ENCODE measurements at regions not wholly inside any gene's neighbourhood (a gene's known extent, or its start where the extent isn't known, plus 50 kb on each side); places are given as distances from the start of the nearest gene placed in this dataset.
A peak's percentile ranks its signal among the peaks of the same experiment; 100 is the strongest.

- 7% methylated on average over 16 of the region's 16 CpGs for WGBS (ENCODE audit: low lambda C conversion rate)
- FAIRE-seq, result peak; percentile 67
- peak; percentile 86 for DNase-seq (ENCODE audit: low spot score)
- H3K9ac ChIP-seq (ENCODE audit: insufficient read depth, low read depth, low read length), result no peak overlapping the region
- H3K4me3 ChIP-seq (replicated peaks in 1 of 3; ENCODE audit: insufficient read depth in 1 of 3, low read depth in 2 of 3, low read length in 3 of 3), result no peak overlapping the region; a peak in 1 of 6 replicates
- ChIA-PET POLR2A (interaction anchor here (0.8 to 1.3 kb wide), 2 partner anchors 24 to 88 kb away, joined by 3 to 11 read pairs; no protein-coding TSS in a partner anchor), CTCF (ENCODE audit: low intra/inter-chr PET ratio, low total read pairs) (no interaction called here)
- in situ Hi-C loops (cut with HindIII; ENCODE audit: extremely low pct_ligation_motif_present, low pct_unique_long_range_greater_than_20kb) (loop anchor here (10.0 kb wide), 1 partner anchor 65 kb away; no protein-coding TSS in a partner anchor), intact Hi-C loops (cut with micrococcal nuclease; ENCODE audit: unreplicated experiment) (loop anchor here (5.0 kb wide), 1 partner anchor 1398 kb away; no protein-coding TSS in a partner anchor)
- no peaks in the 10 kb centered on the region for H3K79me2 ChIP-seq (ENCODE audit: insufficient read depth, low read length)
- H3K4me1 ChIP-seq (ENCODE audit: insufficient read depth, low read length), result peaks cover 44% of the 10 kb centered on the region
- H3K9me3 ChIP-seq (ENCODE audit: low read length), result no peaks in the 10 kb centered on the region
- peak; percentile 71 for ATAC-seq
- H3K27me3 ChIP-seq (ENCODE audit: control insufficient read depth in 1 of 2, insufficient read depth in 2 of 2, low read length in 2 of 2), result no peaks in the 10 kb centered on the region
- H3K36me3 ChIP-seq (replicated peaks in 1 of 2; ENCODE audit: control insufficient read depth in 1 of 2, insufficient read depth in 2 of 2, low read length in 2 of 2), result no peaks in the 10 kb centered on the region
- peak overlapping the region; percentile 39 for H3K27ac ChIP-seq (ENCODE audit: extremely low read length, insufficient read depth, low read length)
- peak overlapping the region; percentile 48 for H3K4me2 ChIP-seq (ENCODE audit: low read depth, low read length)
- BruUV-seq (replicated peaks), result no TSS peak
- no peaks in the 10 kb centered on the region for H4K20me1 ChIP-seq (ENCODE audit: insufficient read depth, low read length)
- H2AFZ ChIP-seq (ENCODE audit: low read length), result no peak overlapping the region
- TF ChIP-seq ZNF282 (IDR thresholded peaks at IDR 0.05; ENCODE audit: partially characterized antibody) (no peak), ZNF296 (CRISPR knock-in tag; conservative IDR thresholded peaks at IDR 0.05) (no peak), MEIS2 (CRISPR knock-in tag; IDR thresholded peaks at IDR 0.05) (no peak), ADNP (CRISPR knock-in tag; IDR thresholded peaks at IDR 0.05) (no peak), PAF1 (CRISPR knock-in tag; IDR thresholded peaks at IDR 0.05) (no peak), PRPF4 (IDR thresholded peaks at IDR 0.05; ENCODE audit: low read depth, low read length, poor library complexity, severe bottlenecking) (no peak), PREB (CRISPR knock-in tag; IDR thresholded peaks at IDR 0.05) (no peak), ZNF841 (CRISPR knock-in tag; IDR thresholded peaks at IDR 0.05; ENCODE audit: borderline replicate concordance) (no peak), TGIF2 (CRISPR knock-in tag; IDR thresholded peaks at IDR 0.05) (no peak), AKAP8 (CRISPR knock-in tag; IDR thresholded peaks at IDR 0.05) (no peak), SRY (CRISPR knock-in tag; IDR thresholded peaks at IDR 0.05) (no peak), RORA (CRISPR knock-in tag; IDR thresholded peaks at IDR 0.05) (0 out of 2 replicates have a peak, but pooled peaks have one; percentile 58)
- TF ChIP-seq, protein P1, sequence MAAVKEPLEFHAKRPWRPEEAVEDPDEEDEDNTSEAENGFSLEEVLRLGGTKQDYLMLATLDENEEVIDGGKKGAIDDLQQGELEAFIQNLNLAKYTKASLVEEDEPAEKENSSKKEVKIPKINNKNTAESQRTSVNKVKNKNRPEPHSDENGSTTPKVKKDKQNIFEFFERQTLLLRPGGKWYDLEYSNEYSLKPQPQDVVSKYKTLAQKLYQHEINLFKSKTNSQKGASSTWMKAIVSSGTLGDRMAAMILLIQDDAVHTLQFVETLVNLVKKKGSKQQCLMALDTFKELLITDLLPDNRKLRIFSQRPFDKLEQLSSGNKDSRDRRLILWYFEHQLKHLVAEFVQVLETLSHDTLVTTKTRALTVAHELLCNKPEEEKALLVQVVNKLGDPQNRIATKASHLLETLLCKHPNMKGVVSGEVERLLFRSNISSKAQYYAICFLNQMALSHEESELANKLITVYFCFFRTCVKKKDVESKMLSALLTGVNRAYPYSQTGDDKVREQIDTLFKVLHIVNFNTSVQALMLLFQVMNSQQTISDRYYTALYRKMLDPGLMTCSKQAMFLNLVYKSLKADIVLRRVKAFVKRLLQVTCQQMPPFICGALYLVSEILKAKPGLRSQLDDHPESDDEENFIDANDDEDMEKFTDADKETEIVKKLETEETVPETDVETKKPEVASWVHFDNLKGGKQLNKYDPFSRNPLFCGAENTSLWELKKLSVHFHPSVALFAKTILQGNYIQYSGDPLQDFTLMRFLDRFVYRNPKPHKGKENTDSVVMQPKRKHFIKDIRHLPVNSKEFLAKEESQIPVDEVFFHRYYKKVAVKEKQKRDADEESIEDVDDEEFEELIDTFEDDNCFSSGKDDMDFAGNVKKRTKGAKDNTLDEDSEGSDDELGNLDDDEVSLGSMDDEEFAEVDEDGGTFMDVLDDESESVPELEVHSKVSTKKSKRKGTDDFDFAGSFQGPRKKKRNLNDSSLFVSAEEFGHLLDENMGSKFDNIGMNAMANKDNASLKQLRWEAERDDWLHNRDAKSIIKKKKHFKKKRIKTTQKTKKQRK (IDR thresholded peaks at IDR 0.05; ENCODE audit: low read length), result no peak
- TF ChIP-seq, protein P2, sequence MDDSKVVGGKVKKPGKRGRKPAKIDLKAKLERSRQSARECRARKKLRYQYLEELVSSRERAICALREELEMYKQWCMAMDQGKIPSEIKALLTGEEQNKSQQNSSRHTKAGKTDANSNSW (CRISPR knock-in tag; IDR thresholded peaks at IDR 0.05; ENCODE audit: borderline replicate concordance), result no peak
- TF ChIP-seq, protein P3, sequence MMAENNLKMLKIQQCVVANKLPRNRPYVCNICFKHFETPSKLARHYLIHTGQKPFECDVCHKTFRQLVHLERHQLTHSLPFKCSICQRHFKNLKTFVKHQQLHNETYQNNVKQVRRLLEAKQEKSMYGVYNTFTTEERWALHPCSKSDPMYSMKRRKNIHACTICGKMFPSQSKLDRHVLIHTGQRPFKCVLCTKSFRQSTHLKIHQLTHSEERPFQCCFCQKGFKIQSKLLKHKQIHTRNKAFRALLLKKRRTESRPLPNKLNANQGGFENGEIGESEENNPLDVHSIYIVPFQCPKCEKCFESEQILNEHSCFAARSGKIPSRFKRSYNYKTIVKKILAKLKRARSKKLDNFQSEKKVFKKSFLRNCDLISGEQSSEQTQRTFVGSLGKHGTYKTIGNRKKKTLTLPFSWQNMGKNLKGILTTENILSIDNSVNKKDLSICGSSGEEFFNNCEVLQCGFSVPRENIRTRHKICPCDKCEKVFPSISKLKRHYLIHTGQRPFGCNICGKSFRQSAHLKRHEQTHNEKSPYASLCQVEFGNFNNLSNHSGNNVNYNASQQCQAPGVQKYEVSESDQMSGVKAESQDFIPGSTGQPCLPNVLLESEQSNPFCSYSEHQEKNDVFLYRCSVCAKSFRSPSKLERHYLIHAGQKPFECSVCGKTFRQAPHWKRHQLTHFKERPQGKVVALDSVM (CRISPR knock-in tag; IDR thresholded peaks at IDR 0.05), result no peak
- TF ChIP-seq, protein P4, sequence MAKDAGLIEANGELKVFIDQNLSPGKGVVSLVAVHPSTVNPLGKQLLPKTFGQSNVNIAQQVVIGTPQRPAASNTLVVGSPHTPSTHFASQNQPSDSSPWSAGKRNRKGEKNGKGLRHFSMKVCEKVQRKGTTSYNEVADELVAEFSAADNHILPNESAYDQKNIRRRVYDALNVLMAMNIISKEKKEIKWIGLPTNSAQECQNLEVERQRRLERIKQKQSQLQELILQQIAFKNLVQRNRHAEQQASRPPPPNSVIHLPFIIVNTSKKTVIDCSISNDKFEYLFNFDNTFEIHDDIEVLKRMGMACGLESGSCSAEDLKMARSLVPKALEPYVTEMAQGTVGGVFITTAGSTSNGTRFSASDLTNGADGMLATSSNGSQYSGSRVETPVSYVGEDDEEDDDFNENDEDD (CRISPR knock-in tag; IDR thresholded peaks at IDR 0.05; ENCODE audit: borderline replicate concordance), result no peak
Measured at GRCh38 chr20:6489361-6490171, 277.9 kb upstream of the BMP2 start.
